Activated CD8-positive, alpha-beta memory T cell treated with anti-CD3 and anti-CD28 coated beads for 4 hours (primary cell): ENCODE measurements at regions not wholly inside any gene's neighbourhood (a gene's known extent, or its start where the extent isn't known, plus 50 kb on each side); places are given as distances from the start of the nearest gene placed in this dataset.
"Not testable (repeated sequence)": the region's sequence is repeated elsewhere in the genome, so short reads cannot be mapped to it uniquely, and the experiment has no call there.

Experiments
- DNase-seq, 2 donors: peaks; one replicate each; pipeline ENCODE4 v3.0.0-alpha.2; 2020; ENCODE audit warnings: low read depth in 2 of 2

GRCh38 chr14:52202151-52202550 lies 65.3 kb upstream of the PTGDR start:
- no peak for DNase-seq

DNA sequence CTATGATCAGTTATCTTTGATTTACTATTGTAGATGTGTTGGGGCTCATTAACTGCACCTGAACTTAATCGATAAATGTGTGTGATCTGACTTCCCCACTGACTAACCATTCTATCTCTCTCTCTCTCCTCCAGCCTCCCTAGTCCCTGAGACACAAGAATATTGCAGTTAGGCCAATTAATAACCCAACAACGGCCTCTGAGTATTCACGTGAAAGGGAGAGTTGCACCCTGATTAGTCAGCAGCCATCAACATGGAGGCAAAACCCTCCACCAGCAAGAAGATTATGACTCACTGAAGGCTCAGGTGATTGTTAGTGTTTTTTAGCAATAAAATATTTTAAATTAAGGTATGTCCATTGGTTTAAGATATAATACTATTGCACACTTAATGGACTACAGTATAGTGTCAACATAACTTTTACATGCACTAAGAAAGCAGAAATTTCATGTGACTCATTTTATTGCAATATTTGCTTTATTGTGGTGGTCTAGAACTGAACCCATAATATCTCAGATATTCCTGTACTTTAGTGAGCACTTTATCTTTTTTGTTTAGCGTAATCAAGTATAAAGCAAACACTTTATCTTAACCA lies 77.1 kb upstream of the PTGDR start:
- DNase-seq: no peak

DNA sequence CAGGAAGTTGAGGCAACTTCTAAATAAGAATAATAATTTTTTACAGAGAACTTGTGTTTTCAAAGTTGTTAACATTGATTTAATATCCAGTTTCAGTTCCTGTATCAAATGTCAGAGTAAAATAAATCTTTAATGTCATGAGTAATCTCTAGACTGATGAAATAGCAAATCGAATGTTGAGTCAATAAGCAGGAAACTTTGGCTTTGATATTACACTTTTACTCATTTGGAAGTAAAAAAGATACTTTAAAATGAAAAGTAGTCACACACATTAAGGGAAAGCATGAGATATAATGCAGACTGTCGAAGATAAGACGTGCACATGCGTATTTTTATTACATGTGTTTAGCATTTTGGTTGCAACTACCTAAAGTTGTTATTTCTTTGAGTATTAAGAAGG lies 78.2 kb upstream of the PTGDR start:
- DNase-seq: no peak

DNA sequence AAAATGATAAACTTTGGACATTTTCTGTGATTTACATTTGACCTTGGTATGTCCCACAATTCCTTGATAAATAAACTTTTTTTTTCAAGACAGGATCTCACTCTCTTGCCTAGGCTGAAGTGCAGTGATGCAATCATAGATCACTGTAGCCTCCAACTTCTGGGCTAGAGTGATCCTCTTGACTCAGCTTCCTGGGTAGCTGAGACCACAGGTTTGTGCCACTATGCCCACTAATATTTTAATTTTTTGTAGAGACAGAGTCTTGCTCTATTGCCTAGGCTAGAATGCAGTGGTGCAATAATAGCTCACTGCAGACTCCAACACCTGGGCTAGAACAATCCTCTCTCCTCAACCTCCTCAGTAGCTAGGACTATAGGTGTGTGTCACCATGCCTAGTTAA lies 79.1 kb upstream of the PTGDR start:
- DNase-seq: no peak

DNA sequence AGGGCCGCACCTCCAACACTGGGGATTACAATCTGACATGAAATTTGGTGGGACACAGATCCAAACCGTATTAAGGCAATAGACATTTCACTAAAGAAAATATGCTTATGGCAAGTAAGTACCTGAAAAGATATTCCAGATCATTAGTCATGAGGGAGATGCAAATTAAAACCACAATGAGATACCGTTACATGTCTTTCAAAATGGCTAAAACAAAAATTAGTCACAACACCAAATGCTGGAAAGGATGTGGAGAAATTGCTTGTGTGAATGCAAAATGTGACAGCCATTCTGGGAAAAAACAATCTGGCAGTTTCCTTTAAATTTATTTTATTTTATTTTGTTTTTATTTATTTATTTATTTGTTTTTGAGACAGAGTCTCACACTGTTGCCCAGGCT lies 82.3 kb upstream of the PTGDR start:
- no peak for DNase-seq

GRCh38 chr14:52182853-52183252 lies 84.6 kb upstream of the PTGDR start:
- no peak for DNase-seq

GRCh38 chr14:52179141-52179790 lies 88.2 kb upstream of the PTGDR start:
- no peak for DNase-seq

GRCh38 chr14:52175982-52176502 lies 91.5 kb upstream of the PTGDR start:
- DNase-seq: peak; percentile 13 to 19

DNA sequence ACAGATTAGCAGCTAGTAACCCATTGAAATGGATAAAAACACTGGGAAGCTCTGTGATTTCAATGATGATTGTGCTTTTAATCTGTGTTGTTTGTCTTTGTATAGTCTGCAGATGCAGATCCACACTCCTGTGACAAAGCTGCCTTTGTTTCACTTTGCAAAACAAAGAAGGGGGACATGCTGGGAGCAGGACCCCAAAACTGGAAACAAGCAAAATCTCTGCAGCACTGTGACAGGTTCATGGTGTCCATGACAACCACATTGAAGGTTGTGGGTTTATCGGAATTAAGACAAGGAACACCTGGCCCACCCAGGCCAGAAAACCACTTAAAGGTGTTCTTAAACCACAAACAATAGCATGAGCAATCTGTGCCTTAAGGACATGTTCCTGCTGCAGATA lies 95.6 kb upstream of the PTGDR start:
- DNase-seq: not testable (repeated sequence)

DNA sequence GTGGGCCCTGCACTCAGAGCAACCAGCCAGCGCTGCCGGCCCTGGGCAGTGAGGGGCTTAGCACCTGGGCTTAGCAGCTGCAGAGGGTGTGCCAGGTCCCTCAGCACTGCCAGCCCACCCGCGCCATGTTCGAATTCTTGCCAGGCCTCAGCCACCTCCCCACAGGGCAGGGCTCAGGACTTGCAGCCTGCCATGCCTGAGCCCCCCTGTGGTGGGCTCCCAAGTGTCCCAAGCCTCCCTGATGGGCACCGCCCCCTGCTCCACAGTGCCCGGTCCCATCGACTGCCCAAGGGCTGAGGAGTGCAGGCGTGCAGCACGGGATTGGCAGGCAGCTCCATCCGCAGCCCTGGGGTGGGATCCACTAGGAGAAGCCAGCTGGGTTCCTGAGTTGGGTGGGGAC lies 98.0 kb upstream of the NID2 start:
- DNase-seq: no peak

DNA sequence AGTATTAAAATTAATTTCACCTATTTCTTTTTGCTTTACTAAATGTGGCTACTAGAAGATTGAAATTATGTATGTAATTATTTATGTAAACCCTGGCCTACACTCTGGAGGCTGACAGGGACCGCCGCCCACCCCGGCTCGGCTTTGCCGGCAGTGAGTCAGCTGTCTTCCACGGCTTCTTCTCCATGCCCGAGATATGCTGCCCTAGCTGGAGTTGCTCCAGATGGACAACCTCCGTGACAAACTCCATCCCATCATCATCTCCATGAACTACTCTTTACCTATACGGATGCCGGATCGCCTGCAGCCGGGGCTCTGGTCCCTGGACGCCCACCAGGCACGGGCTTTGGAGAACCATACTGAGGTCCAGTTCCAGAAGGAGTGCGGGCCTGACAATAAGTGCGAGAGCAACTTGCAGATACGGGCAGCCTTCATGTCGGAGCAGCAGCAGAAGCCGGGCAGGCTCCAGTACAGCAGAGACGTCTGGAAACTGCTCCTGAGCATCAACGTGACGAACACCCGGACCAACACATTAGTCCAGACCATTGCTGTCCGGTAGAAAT lies 86.9 kb upstream of the NID2 start:
- no peak for DNase-seq

DNA sequence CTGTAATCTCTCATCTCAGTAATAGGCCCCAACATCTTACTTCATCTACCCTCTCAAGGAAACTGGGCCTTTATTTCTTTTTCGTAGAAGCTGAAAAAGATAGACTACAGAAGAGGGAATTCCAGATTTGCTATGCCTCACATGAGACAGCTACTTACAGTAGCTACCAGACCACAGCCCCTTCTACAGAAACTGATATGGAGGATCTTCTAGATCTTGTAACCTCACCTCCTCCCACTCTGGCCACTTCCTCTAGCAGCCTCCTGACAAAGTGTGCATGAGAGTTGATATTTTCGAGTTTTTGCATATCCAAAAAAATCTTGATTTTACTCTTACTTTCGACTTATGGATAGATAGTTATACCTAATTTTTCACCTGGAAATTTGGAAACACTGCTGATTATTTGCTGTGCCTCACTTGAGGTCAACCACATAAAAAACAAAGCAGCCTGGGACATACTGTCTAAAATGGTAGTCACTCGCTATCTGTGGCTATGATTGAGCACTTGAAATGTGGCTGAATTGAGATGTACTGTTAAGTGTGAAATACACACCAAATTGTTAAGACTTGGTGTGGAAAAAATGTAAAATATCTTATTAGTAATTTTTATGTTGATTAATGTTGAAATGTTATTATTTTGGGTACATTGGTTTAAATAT lies 86.3 kb upstream of the NID2 start:
- DNase-seq: no peak

- no peak for DNase-seq
Measured at GRCh38 chr14:52153939-52154338, 85.1 kb upstream of the NID2 start.

- DNase-seq: no peak
Measured at GRCh38 chr14:52150162-52150561, 81.3 kb upstream of the NID2 start.

DNA sequence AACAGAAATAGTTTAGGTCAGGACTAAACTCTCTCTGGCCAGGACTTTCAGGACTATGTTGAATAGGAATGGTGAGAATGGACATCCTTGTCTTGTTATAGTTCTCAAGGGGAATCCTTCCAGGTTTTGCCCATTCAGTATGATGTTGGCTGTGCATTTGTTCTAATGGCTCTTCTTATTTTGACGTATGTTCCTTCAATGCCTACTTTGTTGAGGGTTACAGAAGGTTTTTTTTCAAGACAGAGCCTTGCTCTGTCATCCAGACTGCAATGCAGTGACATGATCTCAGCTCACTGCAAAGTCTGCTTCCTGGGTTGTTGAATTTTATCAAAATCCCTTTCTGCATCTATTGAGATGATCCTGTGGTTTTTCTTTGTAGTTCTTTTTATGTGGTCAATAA lies 79.5 kb upstream of the NID2 start:
- DNase-seq: no peak

DNA sequence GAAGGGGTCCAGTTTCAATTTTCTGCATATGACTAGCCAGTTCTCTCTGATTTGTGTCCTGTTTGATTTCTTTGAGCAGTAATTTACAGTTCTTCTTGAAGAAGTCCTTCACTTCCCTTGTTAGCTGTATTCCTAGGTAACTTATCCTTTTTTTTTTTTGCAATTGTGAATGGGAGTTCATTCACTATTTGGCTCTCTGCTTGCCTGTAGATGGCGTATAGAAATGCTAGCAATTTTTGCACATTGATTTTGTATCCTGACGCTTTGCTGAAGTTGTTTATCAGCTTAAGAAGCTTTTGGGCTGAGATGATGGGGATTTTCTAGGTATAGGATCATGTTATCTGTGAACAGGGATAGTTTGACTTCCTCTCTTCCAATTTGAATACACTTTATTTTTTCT lies 77.6 kb upstream of the NID2 start:
- DNase-seq: no peak

GRCh38 chr14:52144099-52144498 lies 75.2 kb upstream of the NID2 start:
- DNase-seq: not testable (repeated sequence)

DNA sequence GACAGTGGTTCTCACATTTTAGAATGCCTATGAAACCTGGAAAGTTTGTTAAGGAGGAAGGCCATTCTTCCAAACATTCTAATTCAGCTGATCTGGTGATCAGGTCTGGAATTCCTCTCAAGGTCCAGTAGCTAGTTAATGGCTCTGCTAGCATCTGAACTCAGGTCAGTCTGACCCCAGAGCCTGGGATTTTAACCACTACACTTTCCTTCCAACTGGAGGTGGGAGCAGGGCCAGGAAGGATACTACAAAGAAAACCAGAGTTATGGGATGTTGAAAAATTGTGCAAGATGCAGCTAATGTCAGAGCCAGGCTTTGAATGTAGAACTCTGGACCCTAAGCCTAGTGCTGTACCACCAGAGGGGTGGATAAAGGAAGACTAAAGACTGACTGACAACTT lies 73.6 kb upstream of the NID2 start:
- DNase-seq: no peak

- DNase-seq: peak in 1 of 2 donors; percentile 2
Measured at GRCh38 chr14:52131640-52132320, 62.9 kb upstream of the NID2 start.

GRCh38 chr14:52129721-52130120 lies 60.9 kb upstream of the NID2 start:
- DNase-seq: no peak

- DNase-seq: no peak
Measured at GRCh38 chr14:52125885-52126284, 57.0 kb upstream of the NID2 start.
